Activated naive CD4-positive, alpha-beta T cell treated with anti-CD3 and anti-CD28 coated beads, Interleukin-2, amount 10 ng/mL, durations not matched to agents 7 days and 5 days (primary cell): ENCODE measurements at regions not wholly inside any gene's neighbourhood (a gene's known extent, or its start where the extent isn't known, plus 50 kb on each side); places are given as distances from the start of the nearest gene placed in this dataset.

Source experiments
- CTCF ChIA-PET: fragments of 350-600 bp; sonication (Branson Sonifier 250); formaldehyde crosslinking; loops from one replicate; lab custom pipeline; 2021; ENCODE audit warnings: antibody characterized with exemption; lab: Charles Lee
- DNase-seq: peaks from one replicate; pipeline ENCODE4 v3.0.0-alpha.2; 2020
- H3K27ac Mint-ChIP-seq: one replicate; pipeline ENCODE4 v1.8.0; 2021; ENCODE audit warnings: mild to moderate bottlenecking, moderate library complexity, mixed read lengths
- H3K27me3 Mint-ChIP-seq: one replicate; pipeline ENCODE4 v1.8.0; 2021; ENCODE audit warnings: mild to moderate bottlenecking, mixed read lengths
- H3K36me3 Mint-ChIP-seq: one replicate; pipeline ENCODE4 v1.8.0; 2021; ENCODE audit warnings: mixed read lengths
- H3K4me1 Mint-ChIP-seq: one replicate; pipeline ENCODE4 v1.8.0; 2021; ENCODE audit warnings: mixed read lengths
- H3K4me3 Mint-ChIP-seq: one replicate; pipeline ENCODE4 v1.8.0; 2021; ENCODE audit warnings: mild to moderate bottlenecking, moderate library complexity, mixed read lengths
- H3K9me3 Mint-ChIP-seq: one replicate; pipeline ENCODE4 v1.8.0; 2021; ENCODE audit warnings: mixed read lengths

- H3K36me3 Mint-ChIP-seq, result no peaks in the 10 kb centered on the region
- CTCF ChIA-PET, result no interaction called here
- no peaks in the 10 kb centered on the region for H3K4me1 Mint-ChIP-seq
- no peak overlapping the region for H3K4me3 Mint-ChIP-seq
- H3K27me3 Mint-ChIP-seq, result peaks cover 4% of the 10 kb centered on the region
- no peak overlapping the region for H3K27ac Mint-ChIP-seq
- DNase-seq, result no peak
- no peaks in the 10 kb centered on the region for H3K9me3 Mint-ChIP-seq
Measured at GRCh38 chr5:98471458-98471857, 302.0 kb upstream of the RGMB start.

GRCh38 chr5:98474216-98474615 lies 299.2 kb upstream of the RGMB start:
- no peak overlapping the region for H3K4me3 Mint-ChIP-seq
- no peak for DNase-seq
- H3K4me1 Mint-ChIP-seq, result peaks cover 3% of the 10 kb centered on the region
- no peak overlapping the region for H3K27ac Mint-ChIP-seq
- H3K27me3 Mint-ChIP-seq, result peaks cover 4% of the 10 kb centered on the region
- no peaks in the 10 kb centered on the region for H3K36me3 Mint-ChIP-seq
- CTCF ChIA-PET, result no interaction called here
- H3K9me3 Mint-ChIP-seq, result no peaks in the 10 kb centered on the region

- Mint-ChIP-seq H3K27ac (no peak overlapping the region), H3K27me3 (peaks cover 4% of the 10 kb centered on the region), H3K36me3 (no peaks in the 10 kb centered on the region), H3K4me3 (no peak overlapping the region), H3K4me1 (peaks cover 6% of the 10 kb centered on the region), H3K9me3 (no peaks in the 10 kb centered on the region)
- CTCF ChIA-PET, result no interaction called here
- no peak for DNase-seq
Measured at GRCh38 chr5:98474782-98475181, 298.7 kb upstream of the RGMB start.

GRCh38 chr5:98482321-98483300 lies 290.9 kb upstream of the RGMB start:
- H3K4me3 Mint-ChIP-seq, result no peak overlapping the region
- no peaks in the 10 kb centered on the region for H3K27me3 Mint-ChIP-seq
- H3K9me3 Mint-ChIP-seq, result no peaks in the 10 kb centered on the region
- no peaks in the 10 kb centered on the region for H3K36me3 Mint-ChIP-seq
- peaks cover 6% of the 10 kb centered on the region for H3K4me1 Mint-ChIP-seq
- no peak overlapping the region for H3K27ac Mint-ChIP-seq
- no peak for DNase-seq
- CTCF ChIA-PET, result no interaction called here

- Mint-ChIP-seq H3K9me3 (no peaks in the 10 kb centered on the region), H3K27me3 (no peaks in the 10 kb centered on the region), H3K36me3 (no peaks in the 10 kb centered on the region), H3K4me3 (no peak overlapping the region), H3K27ac (no peak overlapping the region), H3K4me1 (peaks cover 6% of the 10 kb centered on the region)
- CTCF ChIA-PET, result no interaction called here
- no peak for DNase-seq
Measured at GRCh38 chr5:98483301-98483685, 290.2 kb upstream of the RGMB start.

GRCh38 chr5:98489021-98489420 lies 284.4 kb upstream of the RGMB start:
- Mint-ChIP-seq H3K4me1 (peaks cover 29% of the 10 kb centered on the region), H3K36me3 (peaks cover 7% of the 10 kb centered on the region), H3K4me3 (no peak overlapping the region), H3K27ac (no peak overlapping the region), H3K27me3 (no peaks in the 10 kb centered on the region), H3K9me3 (peaks cover 15% of the 10 kb centered on the region)
- CTCF ChIA-PET, result no interaction called here
- DNase-seq, result no peak

GRCh38 chr5:98490348-98490747 lies 283.1 kb upstream of the RGMB start:
- Mint-ChIP-seq H3K4me3 (no peak overlapping the region), H3K27ac (no peak overlapping the region), H3K4me1 (peaks cover 41% of the 10 kb centered on the region), H3K27me3 (no peaks in the 10 kb centered on the region), H3K9me3 (peaks cover 18% of the 10 kb centered on the region), H3K36me3 (peaks cover 7% of the 10 kb centered on the region)
- CTCF ChIA-PET, result no interaction called here
- no peak for DNase-seq

GRCh38 chr5:98492258-98492657 lies 281.2 kb upstream of the RGMB start:
- CTCF ChIA-PET, result no interaction called here
- no peaks in the 10 kb centered on the region for H3K27me3 Mint-ChIP-seq
- DNase-seq, result peak; percentile 50
- H3K4me3 Mint-ChIP-seq, result peak overlapping the region; percentile 27
- H3K36me3 Mint-ChIP-seq, result peaks cover 7% of the 10 kb centered on the region
- peak overlapping the region; percentile 85 for H3K27ac Mint-ChIP-seq
- peaks cover 18% of the 10 kb centered on the region for H3K9me3 Mint-ChIP-seq
- peaks cover 45% of the 10 kb centered on the region for H3K4me1 Mint-ChIP-seq

GRCh38 chr5:98497418-98497817 lies 276.0 kb upstream of the RGMB start:
- no peak for DNase-seq
- Mint-ChIP-seq H3K4me3 (no peak overlapping the region), H3K27me3 (no peaks in the 10 kb centered on the region), H3K36me3 (peaks cover 6% of the 10 kb centered on the region), H3K9me3 (peaks cover 9% of the 10 kb centered on the region), H3K4me1 (peaks cover 49% of the 10 kb centered on the region), H3K27ac (no peak overlapping the region)
- CTCF ChIA-PET, result no interaction called here

- H3K36me3 Mint-ChIP-seq, result peaks cover 3% of the 10 kb centered on the region
Measured at GRCh38 chr5:98498028-98498427, 275.4 kb upstream of the RGMB start.

GRCh38 chr5:98499892-98500291 lies 273.6 kb upstream of the RGMB start:
- DNase-seq, result no peak
- Mint-ChIP-seq H3K4me3 (no peak overlapping the region), H3K36me3 (no peaks in the 10 kb centered on the region), H3K27ac (no peak overlapping the region), H3K27me3 (no peaks in the 10 kb centered on the region), H3K4me1 (peaks cover 27% of the 10 kb centered on the region), H3K9me3 (no peaks in the 10 kb centered on the region)
- CTCF ChIA-PET, result no interaction called here

More at GRCh38 chr5:98498028-98498427, 275.4 kb upstream of the RGMB start:
- CTCF ChIA-PET, result no interaction called here
- Mint-ChIP-seq H3K9me3 (peaks cover 6% of the 10 kb centered on the region), H3K4me3 (no peak overlapping the region), H3K27me3 (no peaks in the 10 kb centered on the region), H3K4me1 (peaks cover 45% of the 10 kb centered on the region), H3K27ac (no peak overlapping the region)
- DNase-seq, result no peak

- CTCF ChIA-PET, result no interaction called here
- Mint-ChIP-seq H3K4me3 (no peak overlapping the region), H3K27me3 (no peaks in the 10 kb centered on the region), H3K36me3 (no peaks in the 10 kb centered on the region), H3K4me1 (peaks cover 23% of the 10 kb centered on the region), H3K9me3 (no peaks in the 10 kb centered on the region), H3K27ac (no peak overlapping the region)
- DNase-seq, result no peak
Measured at GRCh38 chr5:98500811-98501210, 272.7 kb upstream of the RGMB start.

- H3K4me3 Mint-ChIP-seq, result no peak overlapping the region
- H3K36me3 Mint-ChIP-seq, result no peaks in the 10 kb centered on the region
- CTCF ChIA-PET, result no interaction called here
- no peak for DNase-seq
- no peaks in the 10 kb centered on the region for H3K9me3 Mint-ChIP-seq
- peaks cover 11% of the 10 kb centered on the region for H3K4me1 Mint-ChIP-seq
- no peak overlapping the region for H3K27ac Mint-ChIP-seq
- no peaks in the 10 kb centered on the region for H3K27me3 Mint-ChIP-seq
Measured at GRCh38 chr5:98503616-98504015, 269.8 kb upstream of the RGMB start.

GRCh38 chr5:98504505-98504904 lies 269.0 kb upstream of the RGMB start:
- Mint-ChIP-seq H3K27me3 (no peaks in the 10 kb centered on the region), H3K4me1 (peaks cover 6% of the 10 kb centered on the region)

More at GRCh38 chr5:98504505-98504904, 269.0 kb upstream of the RGMB start:
- Mint-ChIP-seq H3K4me3 (no peak overlapping the region), H3K36me3 (no peaks in the 10 kb centered on the region), H3K9me3 (no peaks in the 10 kb centered on the region), H3K27ac (no peak overlapping the region)
- CTCF ChIA-PET, result interaction anchor here (0.6 kb wide), 1 partner anchor 185 kb away, joined by 3 read pairs; no protein-coding TSS in a partner anchor
- DNase-seq, result no peak
